ENCODE measurements at regions not wholly inside any gene's neighbourhood (a gene's known extent, or its start where the extent isn't known, plus 50 kb on each side); places are given as distances from the start of the nearest gene placed in this dataset.

- Histone ChIP-seq H3K4me2 (ENCODE audit: low read length) (no peak overlapping the region), H3K27me3 (ENCODE audit: low read length) (no peaks in the 10 kb centered on the region), H3K27ac (ENCODE audit: low read length) (no peak overlapping the region), H4K20me1 (ENCODE audit: low read length) (no peaks in the 10 kb centered on the region), H3K9me2 (replicated peaks; ENCODE audit: low read length) (no peaks in the 10 kb centered on the region), H3K9ac (ENCODE audit: low read length) (no peak overlapping the region), H3K4me1 (ENCODE audit: insufficient read depth, low read length) (no peaks in the 10 kb centered on the region), H3F3A (ENCODE audit: low read length, unreplicated experiment) (no peaks in the 10 kb centered on the region), H3K36me3 (ENCODE audit: low read depth, low read length) (no peaks in the 10 kb centered on the region), H3K79me2 (ENCODE audit: low read length) (no peaks in the 10 kb centered on the region), H3K9me3 (ENCODE audit: low read length) (no peaks in the 10 kb centered on the region), H2AFZ (ENCODE audit: low read length) (no peak overlapping the region), H3K4me3 (ENCODE audit: low read length) (no peak overlapping the region)
- DNase-seq, result no peak
- intact Hi-C loops (cut with micrococcal nuclease), result no loop called here
- ChIA-PET CTCF (no interaction called here), POLR2A (ENCODE audit: unreplicated experiment) (no interaction called here)
- BruUV-seq (replicated peaks), result no TSS peak
- TF ChIP-seq EZH2phosphoT487 (IDR thresholded peaks at IDR 0.05; ENCODE audit: borderline replicate concordance, low read length), result no peak
- TF ChIP-seq, protein P1, sequence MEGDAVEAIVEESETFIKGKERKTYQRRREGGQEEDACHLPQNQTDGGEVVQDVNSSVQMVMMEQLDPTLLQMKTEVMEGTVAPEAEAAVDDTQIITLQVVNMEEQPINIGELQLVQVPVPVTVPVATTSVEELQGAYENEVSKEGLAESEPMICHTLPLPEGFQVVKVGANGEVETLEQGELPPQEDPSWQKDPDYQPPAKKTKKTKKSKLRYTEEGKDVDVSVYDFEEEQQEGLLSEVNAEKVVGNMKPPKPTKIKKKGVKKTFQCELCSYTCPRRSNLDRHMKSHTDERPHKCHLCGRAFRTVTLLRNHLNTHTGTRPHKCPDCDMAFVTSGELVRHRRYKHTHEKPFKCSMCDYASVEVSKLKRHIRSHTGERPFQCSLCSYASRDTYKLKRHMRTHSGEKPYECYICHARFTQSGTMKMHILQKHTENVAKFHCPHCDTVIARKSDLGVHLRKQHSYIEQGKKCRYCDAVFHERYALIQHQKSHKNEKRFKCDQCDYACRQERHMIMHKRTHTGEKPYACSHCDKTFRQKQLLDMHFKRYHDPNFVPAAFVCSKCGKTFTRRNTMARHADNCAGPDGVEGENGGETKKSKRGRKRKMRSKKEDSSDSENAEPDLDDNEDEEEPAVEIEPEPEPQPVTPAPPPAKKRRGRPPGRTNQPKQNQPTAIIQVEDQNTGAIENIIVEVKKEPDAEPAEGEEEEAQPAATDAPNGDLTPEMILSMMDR (conservative IDR thresholded peaks at IDR 0.05; ENCODE audit: low read depth, low read length), result no peak
- TF ChIP-seq EZH2 (IDR thresholded peaks at IDR 0.05; ENCODE audit: low read length, unreplicated experiment), result no peak
- ATAC-seq, result no peak
Observed at GRCh38 chr1:56079391-56079790, 500.0 kb downstream of the PLPP3 start.

GRCh38 chr1:56077206-56077605 is 502.2 kb downstream of the PLPP3 start:
- POLR2A ChIA-PET (ENCODE audit: unreplicated experiment), result no interaction called here
- Histone ChIP-seq H3K36me3 (ENCODE audit: low read depth, low read length) (no peaks in the 10 kb centered on the region), H3K4me3 (ENCODE audit: low read length) (no peak overlapping the region), H3K4me1 (ENCODE audit: insufficient read depth, low read length) (no peaks in the 10 kb centered on the region), H3K27ac (ENCODE audit: low read length) (no peak overlapping the region), H3K27me3 (ENCODE audit: low read length) (no peaks in the 10 kb centered on the region), H3K9ac (ENCODE audit: low read length) (no peak overlapping the region), H4K20me1 (ENCODE audit: low read length) (no peaks in the 10 kb centered on the region), H3K4me2 (ENCODE audit: low read length) (no peak overlapping the region), H3K79me2 (ENCODE audit: low read length) (no peaks in the 10 kb centered on the region), H3K9me3 (ENCODE audit: low read length) (no peaks in the 10 kb centered on the region), H3F3A (ENCODE audit: low read length, unreplicated experiment) (no peaks in the 10 kb centered on the region), H2AFZ (ENCODE audit: low read length) (no peak overlapping the region), H3K9me2 (replicated peaks; ENCODE audit: low read length) (no peaks in the 10 kb centered on the region)
- TF ChIP-seq EZH2 (IDR thresholded peaks at IDR 0.05; ENCODE audit: low read length, unreplicated experiment), result no peak
- no peak for TF ChIP-seq EZH2phosphoT487 (IDR thresholded peaks at IDR 0.05; ENCODE audit: borderline replicate concordance, low read length)
- TF ChIP-seq, protein P1 (conservative IDR thresholded peaks at IDR 0.05; ENCODE audit: low read depth, low read length), result no peak
- CTCF ChIA-PET, result no interaction called here
- DNase-seq (no peak), ATAC-seq (no peak)
- intact Hi-C loops (cut with micrococcal nuclease), result no loop called here
- no TSS peak for BruUV-seq (replicated peaks)

DNA sequence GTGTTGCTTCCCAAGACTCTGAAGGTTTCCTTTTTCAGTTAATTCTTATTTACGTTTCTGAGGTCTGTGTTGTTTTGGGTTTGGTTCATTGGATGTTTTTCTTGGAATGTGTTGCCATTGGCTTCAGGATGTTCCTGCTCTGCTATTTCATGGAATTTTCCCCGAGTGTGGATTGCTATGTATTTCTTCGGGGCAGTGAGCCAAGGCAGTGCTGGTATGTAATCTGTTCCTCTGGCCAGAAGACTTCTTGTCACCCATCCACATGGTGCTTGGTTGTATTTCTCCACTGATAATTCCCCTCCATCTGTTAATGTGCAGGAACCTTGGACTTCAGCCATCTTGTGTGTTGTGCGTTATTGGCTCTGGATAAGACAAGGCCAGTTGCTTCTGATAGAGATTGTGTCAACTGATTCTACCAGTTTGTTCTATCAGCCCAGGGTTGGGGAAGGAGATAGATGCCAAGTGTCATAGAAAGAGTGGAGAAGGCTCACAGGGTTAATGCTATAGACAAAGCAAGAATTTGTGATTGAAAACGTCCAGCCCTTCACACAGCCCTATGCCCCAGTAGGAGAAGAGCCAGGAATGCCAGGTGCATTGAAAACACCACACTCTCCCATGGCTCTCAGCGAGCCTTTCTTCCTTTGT is 505.2 kb downstream of the PLPP3 start:
- Histone ChIP-seq H3K27me3 (ENCODE audit: low read length) (no peaks in the 10 kb centered on the region), H3K9me2 (replicated peaks; ENCODE audit: low read length) (no peaks in the 10 kb centered on the region), H4K20me1 (ENCODE audit: low read length) (no peaks in the 10 kb centered on the region), H3K27ac (ENCODE audit: low read length) (no peak overlapping the region), H3K4me1 (ENCODE audit: insufficient read depth, low read length) (peaks cover 5% of the 10 kb centered on the region), H2AFZ (ENCODE audit: low read length) (no peak overlapping the region), H3K79me2 (ENCODE audit: low read length) (no peaks in the 10 kb centered on the region), H3K9me3 (ENCODE audit: low read length) (no peaks in the 10 kb centered on the region), H3K4me3 (ENCODE audit: low read length) (no peak overlapping the region), H3K36me3 (ENCODE audit: low read depth, low read length) (no peaks in the 10 kb centered on the region), H3F3A (ENCODE audit: low read length, unreplicated experiment) (no peaks in the 10 kb centered on the region), H3K4me2 (ENCODE audit: low read length) (no peak overlapping the region), H3K9ac (ENCODE audit: low read length) (no peak overlapping the region)
- ATAC-seq (no peak), DNase-seq (no peak)
- intact Hi-C loops (cut with micrococcal nuclease), result no loop called here
- no TSS peak for BruUV-seq (replicated peaks)
- no peak for TF ChIP-seq EZH2 (IDR thresholded peaks at IDR 0.05; ENCODE audit: low read length, unreplicated experiment)
- TF ChIP-seq, protein P1 (conservative IDR thresholded peaks at IDR 0.05; ENCODE audit: low read depth, low read length), result no peak
- TF ChIP-seq EZH2phosphoT487 (IDR thresholded peaks at IDR 0.05; ENCODE audit: borderline replicate concordance, low read length), result no peak
- CTCF ChIA-PET, result no interaction called here
- POLR2A ChIA-PET (ENCODE audit: unreplicated experiment), result no interaction called here
